ENCODE measurements at regions not wholly inside any gene's neighbourhood (a gene's known extent, or its start where the extent isn't known, plus 50 kb on each side); places are given as distances from the start of the nearest gene placed in this dataset.

DNA sequence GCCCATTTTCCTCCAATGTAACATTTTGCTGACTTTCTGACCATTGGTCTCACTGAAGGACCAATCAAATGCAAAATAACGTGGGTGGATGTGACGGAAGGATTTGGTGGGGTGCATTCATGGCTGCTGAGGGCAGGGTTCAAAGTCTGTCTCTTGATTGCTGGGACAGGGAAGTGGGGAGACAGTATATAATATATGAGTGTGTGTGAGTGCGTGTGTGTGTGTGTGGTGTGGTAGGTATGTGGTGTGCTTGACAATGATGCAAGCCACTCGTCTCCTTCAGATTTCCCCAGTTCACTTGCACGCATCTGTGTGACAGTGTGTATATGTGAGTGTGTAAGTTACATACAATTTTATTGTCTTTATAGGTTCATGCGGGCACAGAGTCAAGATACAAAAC, 477.3 kb downstream of the DIRAS2 start:
- TF ChIP-seq, protein P1, sequence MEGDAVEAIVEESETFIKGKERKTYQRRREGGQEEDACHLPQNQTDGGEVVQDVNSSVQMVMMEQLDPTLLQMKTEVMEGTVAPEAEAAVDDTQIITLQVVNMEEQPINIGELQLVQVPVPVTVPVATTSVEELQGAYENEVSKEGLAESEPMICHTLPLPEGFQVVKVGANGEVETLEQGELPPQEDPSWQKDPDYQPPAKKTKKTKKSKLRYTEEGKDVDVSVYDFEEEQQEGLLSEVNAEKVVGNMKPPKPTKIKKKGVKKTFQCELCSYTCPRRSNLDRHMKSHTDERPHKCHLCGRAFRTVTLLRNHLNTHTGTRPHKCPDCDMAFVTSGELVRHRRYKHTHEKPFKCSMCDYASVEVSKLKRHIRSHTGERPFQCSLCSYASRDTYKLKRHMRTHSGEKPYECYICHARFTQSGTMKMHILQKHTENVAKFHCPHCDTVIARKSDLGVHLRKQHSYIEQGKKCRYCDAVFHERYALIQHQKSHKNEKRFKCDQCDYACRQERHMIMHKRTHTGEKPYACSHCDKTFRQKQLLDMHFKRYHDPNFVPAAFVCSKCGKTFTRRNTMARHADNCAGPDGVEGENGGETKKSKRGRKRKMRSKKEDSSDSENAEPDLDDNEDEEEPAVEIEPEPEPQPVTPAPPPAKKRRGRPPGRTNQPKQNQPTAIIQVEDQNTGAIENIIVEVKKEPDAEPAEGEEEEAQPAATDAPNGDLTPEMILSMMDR (IDR thresholded peaks at IDR 0.05; ENCODE audit: poor library complexity), result no peak
- TF ChIP-seq EZH2 (IDR thresholded peaks at IDR 0.05; ENCODE audit: borderline replicate concordance), result no peak

Measured in hepatocyte (in vitro differentiated cells).